Endometrium (tissue), 2 donors: ENCODE measurements at regions not wholly inside any gene's neighbourhood (a gene's known extent, or its start where the extent isn't known, plus 50 kb on each side); places are given as distances from the start of the nearest gene placed in this dataset.
A peak's percentile ranks its signal among the peaks of the same experiment; 100 is the strongest.
"Not testable (repeated sequence)": the region's sequence is repeated elsewhere in the genome, so short reads cannot be mapped to it uniquely, and the experiment has no call there.

Experiments used
- FAIRE-seq: peaks from 2 replicates; lab custom pipeline; 2012; peaks lifted over from hg19 to GRCh38; lab: Jason Lieb, UNC
- donor health status: control.
- donor health status: control.

GRCh38 chr12:94862421-94862820 is 141.1 kb downstream of the NDUFA12 start:
- no peak for FAIRE-seq

GRCh38 chr12:94856324-94856723 is 147.2 kb downstream of the NDUFA12 start:
- no peak for FAIRE-seq

- no peak for FAIRE-seq
These were observed 147.6 kb downstream of the NDUFA12 start for GRCh38 chr12:94855853-94856252.

- FAIRE-seq, result no peak
These were observed 152.0 kb downstream of the NDUFA12 start for GRCh38 chr12:94851396-94852028.

- FAIRE-seq, result no peak
These were observed 154.0 kb downstream of the NDUFA12 start for GRCh38 chr12:94849411-94849976.

- FAIRE-seq, result no peak
These were observed 154.5 kb downstream of the NDUFA12 start for GRCh38 chr12:94848966-94849365.

GRCh38 chr12:94845110-94845509 is 158.4 kb downstream of the NDUFA12 start:
- FAIRE-seq, result no peak

- no peak for FAIRE-seq
These were observed 159.0 kb downstream of the NDUFA12 start for GRCh38 chr12:94844452-94844851.

- no peak for FAIRE-seq
These were observed 161.4 kb downstream of the NDUFA12 start for GRCh38 chr12:94841904-94842610.

- no peak for FAIRE-seq
These were observed 162.3 kb downstream of the NDUFA12 start for GRCh38 chr12:94841177-94841576.

GRCh38 chr12:94839347-94839746 is 164.2 kb downstream of the NDUFA12 start:
- no peak for FAIRE-seq

- FAIRE-seq, result not testable (repeated sequence)
These were observed 166.4 kb downstream of the NDUFA12 start for GRCh38 chr12:94836952-94837670.

- no peak for FAIRE-seq
These were observed 169.4 kb downstream of the NDUFA12 start for GRCh38 chr12:94834036-94834625.

- peak; percentile 33 for FAIRE-seq
These were observed 170.5 kb downstream of the NDUFA12 start for GRCh38 chr12:94832780-94833681.

- no peak for FAIRE-seq
These were observed 171.4 kb downstream of the NDUFA12 start for GRCh38 chr12:94832105-94832504.

- no peak for FAIRE-seq
These were observed 172.3 kb downstream of the NDUFA12 start for GRCh38 chr12:94831081-94831751.

- FAIRE-seq, result no peak
These were observed 173.9 kb downstream of the NDUFA12 start for GRCh38 chr12:94829552-94829951.

GRCh38 chr12:94819011-94819410 is 168.7 kb upstream of the TMCC3 start:
- no peak for FAIRE-seq

- no peak for FAIRE-seq
These were observed 167.3 kb upstream of the TMCC3 start for GRCh38 chr12:94817695-94818075.

GRCh38 chr12:94817201-94817600 is 166.8 kb upstream of the TMCC3 start:
- FAIRE-seq, result not testable (repeated sequence)

- FAIRE-seq, result not testable (repeated sequence)
These were observed 166.4 kb upstream of the TMCC3 start for GRCh38 chr12:94816746-94817145.
